HL-60 (cell line): ENCODE measurements at regions not wholly inside any gene's neighbourhood (a gene's known extent, or its start where the extent isn't known, plus 50 kb on each side); places are given as distances from the start of the nearest gene placed in this dataset.
"Not testable (repeated sequence)": the region's sequence is repeated elsewhere in the genome, so short reads cannot be mapped to it uniquely, and the experiment has no call there.

Experiments used
- DNase-seq, 2 experiments: peaks; one replicate each; pipeline ENCODE4 v3.0.0-alpha.2; 2010 to 2020; ENCODE audit warnings: low read depth in 1 of 2, low spot score in 1 of 2
- H3K27ac ChIP-seq: fragments of 250-450 bp; sonication (Bioruptor Pico); replicated peaks from 2 replicates; pipeline ENCODE4 v1.5.1; 2020; ENCODE audit warnings: mild to moderate bottlenecking, moderate library complexity
- H3K27me3 ChIP-seq: fragments of 250-450 bp; sonication (Bioruptor Pico); 2 replicates; pipeline ENCODE4 v1.5.1; 2021; ENCODE audit warnings: mild to moderate bottlenecking, moderate library complexity; ENCODE audit not compliant: insufficient read depth, poor library complexity, severe bottlenecking
- H3K4me3 ChIP-seq: replicated peaks from 2 replicates; pipeline ENCODE4 v1.5.1; 2011; ENCODE audit warnings: mild to moderate bottlenecking, control low read depth, low read length; ENCODE audit not compliant: insufficient read depth
- CTCF ChIP-seq: IDR thresholded peaks from one replicate; pipeline ENCODE4 v1.5.1; 2011; ENCODE audit warnings: low read length, control low read depth, inconsistent platforms; ENCODE audit not compliant: insufficient read depth
- GABPA ChIP-seq: IDR thresholded peaks from 2 replicates; pipeline ENCODE4 v1.6.1; 2012; ENCODE audit warnings: low read depth
- POLR2AphosphoS5 ChIP-seq: IDR thresholded peaks from 2 replicates; pipeline ENCODE4 v1.6.1; 2012; ENCODE audit warnings: low read depth
- REST ChIP-seq: IDR thresholded peaks from 2 replicates; pipeline ENCODE4 v1.6.1; 2012; ENCODE audit warnings: low read depth; ENCODE audit not compliant: insufficient replicate concordance
- SPI1 ChIP-seq: IDR thresholded peaks from 2 replicates; pipeline ENCODE4 v1.6.1; 2012; ENCODE audit warnings: low read depth, mild to moderate bottlenecking, borderline replicate concordance

- Histone ChIP-seq H3K27me3 (no peaks in the 10 kb centered on the region), H3K4me3 (no peak overlapping the region), H3K27ac (no peak overlapping the region)
- TF ChIP-seq CTCF (no peak), POLR2AphosphoS5 (no peak), SPI1 (no peak), REST (no peak), GABPA (no peak)
- no peak for DNase-seq
Observed at GRCh38 chr9:104304925-104305324, 199.1 kb upstream of the OR13F1 start.

- DNase-seq = no peak
- Histone ChIP-seq H3K27me3 (no peaks in the 10 kb centered on the region), H3K4me3 (no peak overlapping the region), H3K27ac (no peak overlapping the region)
- no peak for TF ChIP-seq POLR2AphosphoS5
- no peak for TF ChIP-seq SPI1
- TF ChIP-seq REST = no peak
- no peak for TF ChIP-seq CTCF
Observed at GRCh38 chr9:104313396-104314110, 190.5 kb upstream of the OR13F1 start.

GRCh38 chr9:104316201-104317009 is 187.7 kb upstream of the OR13F1 start:
- not testable (repeated sequence) for H3K27ac ChIP-seq, H3K4me3 ChIP-seq, DNase-seq, H3K27me3 ChIP-seq

GRCh38 chr9:104319198-104319597 is 184.9 kb upstream of the OR13F1 start:
- no peak for DNase-seq
- TF ChIP-seq POLR2AphosphoS5 (no peak), GABPA (no peak), CTCF (no peak), REST (no peak), SPI1 (no peak)
- Histone ChIP-seq H3K4me3 (no peak overlapping the region), H3K27me3 (no peaks in the 10 kb centered on the region), H3K27ac (no peak overlapping the region)
